ELF-1 (cell line): ENCODE measurements at regions not wholly inside any gene's neighbourhood (a gene's known extent, or its start where the extent isn't known, plus 50 kb on each side); places are given as distances from the start of the nearest gene placed in this dataset.
"Not testable (repeated sequence)": the region's sequence is repeated elsewhere in the genome, so short reads cannot be mapped to it uniquely, and the experiment has no call there.

Experiments used
- DNase-seq: peaks from one replicate; pipeline ENCODE4 v3.0.0-alpha.2; 2016; ENCODE audit warnings: low read depth, low spot score

- DNase-seq, result no peak
Measured at GRCh38 chr14:85333841-85334240, 196.1 kb upstream of the FLRT2 start.

DNA sequence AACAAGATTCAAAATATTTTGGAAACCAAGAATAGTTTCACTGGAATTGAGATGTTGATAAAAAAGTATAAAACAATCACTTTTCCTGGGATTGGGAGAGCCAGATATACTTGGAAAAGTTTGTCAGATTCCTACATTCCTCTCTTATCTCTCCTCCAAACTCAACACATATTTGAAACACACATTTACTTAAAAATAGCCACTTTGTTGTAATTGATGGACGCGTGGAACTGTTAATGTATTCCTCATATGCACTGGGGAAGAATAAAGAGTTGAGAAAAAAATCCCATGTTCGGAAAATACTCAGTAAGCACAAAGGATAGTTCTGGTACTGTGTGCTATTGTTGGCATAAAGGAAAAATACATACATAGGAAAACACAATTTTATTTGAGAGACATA is 195.6 kb upstream of the FLRT2 start:
- no peak for DNase-seq

- DNase-seq, result no peak
Measured at GRCh38 chr14:85336257-85336656, 193.7 kb upstream of the FLRT2 start.

DNA sequence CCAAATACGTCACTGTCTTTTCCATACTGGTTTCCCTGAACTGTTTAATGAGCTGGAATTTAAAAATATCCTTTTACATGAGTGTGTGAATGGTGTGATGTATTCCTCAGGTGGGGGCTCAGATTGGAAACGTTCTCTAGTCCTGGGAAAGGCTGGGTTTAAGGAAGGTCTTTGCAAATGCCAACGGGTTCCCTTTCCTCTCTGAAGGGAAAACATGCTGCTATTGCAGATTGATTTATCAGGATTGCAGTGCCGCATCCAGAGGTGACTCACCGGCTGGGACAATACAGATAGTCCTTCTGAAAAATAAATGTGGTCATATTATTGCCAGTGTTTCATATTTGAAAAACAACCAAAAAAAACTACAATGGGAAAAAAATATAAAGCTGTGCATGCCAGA is 193.1 kb upstream of the FLRT2 start:
- no peak for DNase-seq

DNA sequence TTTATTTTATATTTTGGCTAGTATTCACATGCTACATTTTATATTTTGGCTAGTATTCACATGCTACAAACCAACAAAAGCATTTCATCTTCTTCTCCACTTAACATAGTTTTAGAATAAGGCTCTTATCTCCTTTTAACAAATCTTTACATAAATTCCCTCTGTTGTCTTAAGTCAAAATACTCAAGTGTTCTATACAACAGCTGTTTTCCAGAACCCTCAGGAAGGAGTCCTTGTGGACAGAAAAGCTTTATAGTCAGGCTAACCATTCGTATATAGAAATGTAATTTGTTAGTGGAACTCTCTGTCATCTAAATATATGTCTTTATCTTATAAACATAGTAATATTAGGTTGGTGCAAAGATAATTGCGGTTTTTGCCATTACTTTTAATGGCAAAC is 191.0 kb upstream of the FLRT2 start:
- DNase-seq, result no peak

- no peak for DNase-seq
Measured at GRCh38 chr14:85342858-85343607, 186.9 kb upstream of the FLRT2 start.

DNA sequence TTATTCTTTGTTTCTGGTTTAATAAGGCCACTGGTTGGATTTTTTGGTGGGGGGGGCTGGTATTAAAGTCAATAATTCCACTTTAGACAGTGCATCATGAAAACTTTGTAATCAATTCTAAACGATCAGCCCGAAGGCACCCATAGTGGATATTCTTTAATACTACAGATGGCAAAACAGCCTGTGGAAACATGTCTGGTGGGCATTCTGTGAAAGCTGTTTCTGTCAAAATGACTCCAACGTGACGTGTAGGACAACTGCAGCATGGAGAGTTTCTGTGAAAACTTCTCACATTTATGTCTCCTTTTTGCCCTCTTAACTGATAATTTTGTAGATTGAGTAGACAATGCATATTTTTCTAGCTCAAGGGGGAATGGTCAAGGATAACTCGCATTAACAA is 185.8 kb upstream of the FLRT2 start:
- no peak for DNase-seq

DNA sequence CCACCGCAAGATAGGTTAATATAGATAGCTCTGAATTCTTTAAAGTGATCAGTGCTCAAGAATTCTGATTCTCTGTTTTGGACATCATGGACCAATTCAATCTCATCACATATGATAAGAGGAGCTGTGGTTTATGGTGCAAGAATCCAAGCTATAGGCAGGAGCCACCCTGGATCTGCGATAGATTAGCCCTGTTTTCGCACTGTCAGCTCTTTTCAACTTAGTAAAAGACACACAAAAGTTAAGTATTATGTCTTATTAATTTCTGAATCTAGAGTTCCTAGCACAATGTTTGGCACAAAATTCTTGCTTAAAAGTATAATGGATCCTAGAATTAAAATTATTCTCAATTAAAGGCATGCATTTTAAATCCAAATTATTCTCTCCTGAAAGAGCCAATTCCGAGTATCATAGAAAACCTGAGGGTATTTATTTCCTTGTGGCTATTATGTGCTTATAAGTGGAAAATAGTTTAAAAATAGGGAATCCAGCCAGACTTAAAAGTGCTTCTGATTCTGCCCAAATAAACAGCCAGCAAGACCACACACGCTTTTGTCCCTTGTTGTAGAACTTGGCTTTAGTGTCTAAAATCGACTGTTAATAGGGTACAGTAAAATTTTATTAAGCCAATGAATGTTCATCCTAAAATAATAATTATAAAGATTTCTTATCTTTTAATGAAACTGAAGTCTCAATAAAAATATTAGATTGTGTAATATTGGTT is 184.9 kb upstream of the FLRT2 start:
- no peak for DNase-seq

DNA sequence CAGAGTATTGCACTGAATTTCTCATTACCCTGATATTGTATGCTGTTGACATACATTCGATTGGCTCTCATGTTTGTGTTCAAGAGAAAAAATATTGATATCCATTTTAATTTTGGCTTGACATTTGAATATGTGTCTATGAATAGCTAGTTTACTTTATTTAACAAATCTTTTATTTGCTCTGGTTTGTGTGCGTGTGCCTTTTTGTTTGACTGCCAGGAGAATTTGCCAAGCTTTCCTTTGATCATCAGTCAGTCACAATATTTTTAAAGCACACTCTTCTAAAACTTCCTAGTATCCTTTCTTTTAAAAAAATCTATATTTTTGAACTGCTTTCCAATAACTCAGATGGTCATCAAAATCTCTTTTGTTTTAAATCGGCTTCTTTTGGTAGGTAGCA is 179.3 kb upstream of the FLRT2 start:
- DNase-seq, result no peak

- not testable (repeated sequence) for DNase-seq
Measured at GRCh38 chr14:85352588-85352987, 177.4 kb upstream of the FLRT2 start.

DNA sequence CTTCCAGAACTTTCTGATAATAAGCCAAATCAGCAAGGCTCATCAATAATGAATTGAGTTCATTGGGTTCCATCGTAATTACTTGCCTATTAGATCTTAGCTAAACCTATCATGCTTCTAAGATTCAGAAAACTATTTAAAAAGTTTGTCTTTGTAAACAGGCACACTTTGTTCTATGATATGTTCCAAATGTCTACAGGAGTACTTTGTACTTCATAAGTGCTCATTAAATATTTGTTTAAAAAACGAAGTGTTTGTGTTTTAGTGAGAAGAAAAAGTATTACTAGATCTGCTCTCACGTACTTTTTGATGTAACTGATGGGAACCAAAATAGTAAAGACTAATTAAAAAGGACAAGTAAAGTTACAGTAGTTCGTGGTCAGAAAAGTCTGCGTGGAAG is 172.8 kb upstream of the FLRT2 start:
- DNase-seq, result no peak

DNA sequence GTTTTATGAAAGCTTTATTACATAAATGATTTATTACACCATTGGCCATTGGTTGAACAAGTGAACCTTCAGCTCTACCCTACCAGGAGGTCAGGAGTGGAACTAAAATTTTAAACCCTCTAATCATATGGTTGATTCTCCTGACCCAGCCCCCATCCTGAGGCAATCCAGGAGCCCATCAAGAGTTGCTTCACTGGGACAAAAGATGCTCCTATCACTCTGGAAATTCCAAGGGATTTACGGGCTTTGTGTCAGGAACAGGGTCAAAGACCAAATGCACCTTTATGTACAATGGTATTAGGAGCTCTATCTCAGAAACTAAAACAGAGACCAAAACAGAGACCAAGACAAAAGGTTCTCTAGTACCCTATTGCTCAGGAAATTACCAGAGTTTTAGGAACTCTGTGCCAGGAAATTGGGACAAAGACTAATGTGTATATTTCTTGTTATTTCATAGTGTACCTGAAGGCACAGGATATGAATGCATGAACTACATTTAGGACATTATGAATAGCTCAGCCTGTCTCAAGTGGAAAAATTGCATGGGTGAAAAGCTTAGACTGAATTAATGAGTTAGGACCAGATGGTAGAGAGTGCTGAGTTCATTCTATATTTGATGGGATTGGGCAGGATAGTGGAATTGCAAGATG is 171.7 kb upstream of the FLRT2 start:
- DNase-seq, result no peak

DNA sequence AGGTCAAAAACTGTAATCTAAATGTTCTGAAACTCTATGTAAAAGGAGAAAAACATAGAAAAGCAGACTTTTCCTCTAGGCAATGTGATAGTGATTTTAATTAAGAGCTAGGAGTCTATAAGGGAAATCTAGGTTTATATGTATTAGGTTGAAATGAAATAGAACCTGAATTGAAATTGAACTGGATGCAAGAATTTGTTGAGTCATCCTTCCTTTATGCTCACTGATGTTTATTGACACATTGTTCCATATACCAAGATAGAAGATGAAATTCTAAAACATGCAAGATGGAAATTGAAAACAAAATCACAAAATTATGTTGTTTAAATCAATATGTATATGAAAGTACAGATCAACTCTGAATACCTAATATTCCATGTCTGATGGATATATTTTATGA is 170.4 kb upstream of the FLRT2 start:
- DNase-seq, result no peak

DNA sequence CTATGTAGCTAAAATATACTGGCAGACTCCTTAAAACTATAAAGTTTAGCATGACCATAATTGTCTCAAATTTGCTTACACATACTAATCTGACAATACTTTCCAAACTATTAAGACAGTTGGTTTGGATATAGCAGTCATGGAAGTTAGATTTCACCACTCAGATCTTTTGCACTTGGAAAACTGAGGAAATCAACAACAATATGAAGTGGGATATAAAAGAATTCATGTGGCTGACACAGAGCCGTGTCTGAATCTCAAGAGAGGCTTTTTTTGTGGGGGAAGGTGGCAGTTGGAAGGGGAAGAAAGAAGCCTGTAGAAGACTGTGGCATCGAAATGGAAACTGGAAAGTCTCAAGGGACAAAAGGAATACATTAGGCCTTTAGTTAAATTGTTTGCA is 166.6 kb upstream of the FLRT2 start:
- no peak for DNase-seq

GRCh38 chr14:85366226-85366625 is 163.7 kb upstream of the FLRT2 start:
- DNase-seq, result no peak

DNA sequence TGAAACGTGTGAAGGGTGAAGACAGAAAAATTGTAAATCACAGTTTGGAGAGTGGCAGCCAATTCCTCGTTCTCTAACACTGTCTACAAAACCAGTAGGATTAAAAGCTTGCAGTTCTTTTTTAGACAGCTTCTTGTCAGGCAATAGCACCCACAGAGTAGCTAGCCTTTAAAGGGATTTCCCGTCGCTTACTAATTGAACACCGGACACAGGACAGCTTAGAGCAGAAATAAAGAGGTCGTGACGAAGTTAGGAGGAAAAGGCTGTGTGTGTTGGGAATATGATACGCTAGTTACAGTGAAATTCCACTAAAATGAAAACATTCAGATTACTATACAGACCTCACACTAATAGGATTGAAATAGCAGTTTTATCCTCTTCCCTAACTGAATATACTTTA is 149.1 kb upstream of the FLRT2 start:
- no peak for DNase-seq

GRCh38 chr14:85382341-85382740 is 147.6 kb upstream of the FLRT2 start:
- DNase-seq, result no peak

DNA sequence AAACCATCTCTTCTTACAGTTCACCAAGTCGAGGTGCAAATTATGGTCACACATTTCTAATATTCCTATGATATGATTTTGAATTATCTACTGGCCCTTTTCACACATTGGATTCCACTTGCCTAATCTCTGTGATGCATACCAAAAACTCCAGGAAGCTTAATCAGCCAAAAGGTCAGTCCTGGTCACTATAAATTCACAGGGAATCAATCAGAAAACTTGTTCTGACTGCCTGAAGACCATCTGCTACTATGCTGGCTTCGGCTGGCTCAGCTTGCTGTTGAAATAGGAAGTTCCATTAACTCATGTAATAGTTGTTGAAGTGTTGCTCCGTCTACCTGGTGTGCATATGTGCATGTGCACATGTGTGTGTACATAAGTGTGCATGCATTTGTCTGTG is 142.8 kb upstream of the FLRT2 start:
- DNase-seq, result no peak

GRCh38 chr14:85390236-85390635 is 139.7 kb upstream of the FLRT2 start:
- DNase-seq, result no peak

DNA sequence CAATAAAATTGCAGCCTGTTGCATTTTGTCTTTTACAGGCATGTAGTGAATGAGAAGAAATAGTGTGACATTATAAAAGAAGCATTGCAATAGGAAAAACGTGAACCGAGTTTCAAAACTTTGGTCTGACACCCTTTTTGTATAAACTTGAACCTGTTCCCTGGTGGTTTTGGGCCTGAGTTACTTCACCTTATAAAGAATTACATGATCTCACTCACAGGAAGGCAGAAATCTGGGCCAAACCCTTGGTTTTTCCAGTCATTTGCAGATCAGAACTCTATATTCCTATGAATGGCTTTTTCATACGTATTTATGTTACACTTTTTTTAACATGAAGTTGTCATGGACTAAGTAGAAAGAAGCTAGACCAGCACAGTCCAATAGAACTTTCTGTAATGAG is 138.5 kb upstream of the FLRT2 start:
- DNase-seq, result no peak

DNA sequence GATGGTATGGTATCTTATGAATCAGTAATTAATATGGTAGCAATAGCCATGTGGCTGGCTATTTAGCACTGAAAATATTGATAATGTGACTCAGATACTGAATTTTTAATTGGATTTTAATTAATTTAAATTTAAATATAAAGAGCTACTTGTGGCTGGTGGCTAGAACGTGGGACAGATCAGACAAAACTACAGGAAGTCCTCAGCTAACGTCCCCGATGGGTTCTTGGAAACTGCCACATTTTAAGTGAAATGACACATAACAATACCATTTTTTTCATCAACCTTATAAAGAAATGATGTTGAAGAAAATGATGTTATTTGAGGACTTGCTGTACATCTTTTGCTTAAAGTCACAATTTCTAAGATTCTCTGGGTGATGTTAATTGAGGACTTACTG is 138.1 kb upstream of the FLRT2 start:
- no peak for DNase-seq

- no peak for DNase-seq
Measured at GRCh38 chr14:85399186-85399585, 130.8 kb upstream of the FLRT2 start.

- no peak for DNase-seq
Measured at GRCh38 chr14:85400678-85401077, 129.3 kb upstream of the FLRT2 start.
